SK-N-SH treated with all-trans-retinoic acid at 6 μM for 48 hours (cell line): ENCODE measurements at regions not wholly inside any gene's neighbourhood (a gene's known extent, or its start where the extent isn't known, plus 50 kb on each side); places are given as distances from the start of the nearest gene placed in this dataset.

Experiments
- ATAC-seq: fragments of 200-7000 bp; cut with Tn5 transposase; 3 replicates; pipeline ENCODE4 v1.9.1; 2020; ENCODE audit warnings: mild to moderate bottlenecking, moderate library complexity
- ARNTL ChIP-seq: fragments of 450-650 bp; formaldehyde crosslinking; IDR thresholded peaks from 2 replicates; pipeline ENCODE4 v1.5.0; 2020; ENCODE audit warnings: low read depth, mild to moderate bottlenecking, moderate library complexity, borderline replicate concordance
- BACH2 ChIP-seq: fragments of 250-450 bp; sonication (Bioruptor Pico); IDR thresholded peaks from 2 replicates; pipeline ENCODE4 v1.9.0; 2021; ENCODE audit warnings: mild to moderate bottlenecking, borderline replicate concordance
- CSDC2 ChIP-seq: fragments of 250-450 bp; sonication (Bioruptor Pico); IDR thresholded peaks from 2 replicates; pipeline ENCODE4 v1.5.0; 2020; ENCODE audit warnings: mild to moderate bottlenecking, moderate library complexity
- ESRRG ChIP-seq: fragments of 250-450 bp; sonication (Bioruptor Pico); IDR thresholded peaks from 2 replicates; pipeline ENCODE4 v1.6.1; 2021; ENCODE audit warnings: mild to moderate bottlenecking
- GLIS3 ChIP-seq: fragments of 250-450 bp; sonication (Bioruptor Pico); IDR thresholded peaks from 2 replicates; pipeline ENCODE4 v1.5.0; 2020; ENCODE audit warnings: mild to moderate bottlenecking, moderate library complexity
- ISL1 ChIP-seq: fragments of 250-450 bp; sonication (Bioruptor Pico); IDR thresholded peaks from 2 replicates; pipeline ENCODE4 v2.1.2; 2022; ENCODE audit warnings: mild to moderate bottlenecking, moderate library complexity
- PPARA ChIP-seq: fragments of 250-450 bp; sonication (Bioruptor Pico); IDR thresholded peaks from 2 replicates; pipeline ENCODE4 v1.5.0; 2020; ENCODE audit warnings: mild to moderate bottlenecking, borderline replicate concordance
- SNAI2 ChIP-seq: fragments of 250-450 bp; sonication (Bioruptor Pico); IDR thresholded peaks from 2 replicates; pipeline ENCODE4 v1.5.0; 2020; ENCODE audit warnings: mild to moderate bottlenecking, moderate library complexity
- TCF4 ChIP-seq: fragments of 250-450 bp; sonication (Bioruptor Pico); IDR thresholded peaks from 2 replicates; pipeline ENCODE4 v1.8.0; 2021; ENCODE audit warnings: mild to moderate bottlenecking, moderate library complexity, borderline replicate concordance
- TOX ChIP-seq: fragments of 250-450 bp; sonication (Bioruptor Pico); IDR thresholded peaks from 2 replicates; pipeline ENCODE4 v1.8.0; 2021; ENCODE audit warnings: mild to moderate bottlenecking, moderate library complexity, borderline replicate concordance
- ZC3H10 ChIP-seq: fragments of 250-450 bp; sonication (Bioruptor Pico); IDR thresholded peaks from 2 replicates; pipeline ENCODE4 v1.5.1; 2021; ENCODE audit warnings: mild to moderate bottlenecking, moderate library complexity
- ZFP3 ChIP-seq: fragments of 250-450 bp; sonication (Bioruptor Pico); IDR thresholded peaks from 2 replicates; pipeline ENCODE4 v1.5.0; 2020; ENCODE audit warnings: mild to moderate bottlenecking, moderate library complexity
- ZFP30 ChIP-seq: fragments of 450-650 bp; formaldehyde crosslinking; IDR thresholded peaks from 2 replicates; pipeline ENCODE4 v1.5.0; 2022; ENCODE audit warnings: mild to moderate bottlenecking, moderate library complexity
- ZNF565 ChIP-seq: fragments of 450-650 bp; formaldehyde crosslinking; conservative IDR thresholded peaks from 2 replicates; pipeline ENCODE4 v1.5.0; 2020; ENCODE audit warnings: low read depth, mild to moderate bottlenecking, moderate library complexity
- ZNF70 ChIP-seq: fragments of 450-650 bp; formaldehyde crosslinking; IDR thresholded peaks from 2 replicates; pipeline ENCODE4 v1.5.0; 2020; ENCODE audit warnings: mild to moderate bottlenecking, moderate library complexity
- ZNF8 ChIP-seq: fragments of 450-650 bp; formaldehyde crosslinking; IDR thresholded peaks from 2 replicates; pipeline ENCODE4 v1.5.0; 2020; ENCODE audit warnings: mild to moderate bottlenecking, moderate library complexity
- TF ChIP-seq, protein P1 (sequence below): fragments of 250-450 bp; sonication (Bioruptor Pico); IDR thresholded peaks from 2 replicates; pipeline ENCODE4 v1.8.0; 2020; ENCODE audit warnings: mild to moderate bottlenecking, moderate library complexity, borderline replicate concordance
- TF ChIP-seq, protein P2 (sequence below): fragments of 250-450 bp; sonication (Bioruptor Pico); IDR thresholded peaks from 2 replicates; pipeline ENCODE4 v1.8.0; 2021; ENCODE audit warnings: low read depth, mild to moderate bottlenecking, moderate library complexity, borderline replicate concordance
- TF ChIP-seq, protein P3 (sequence below): fragments of 250-450 bp; sonication (Bioruptor Pico); IDR thresholded peaks from 2 replicates; pipeline ENCODE4 v1.5.1; 2021; ENCODE audit warnings: mild to moderate bottlenecking, moderate library complexity
- TF ChIP-seq, protein P4 (sequence below): fragments of 250-450 bp; sonication (Bioruptor Pico); IDR thresholded peaks from 2 replicates; pipeline ENCODE4 v1.5.1; 2020; ENCODE audit warnings: low read depth, mild to moderate bottlenecking, moderate library complexity

DNA sequence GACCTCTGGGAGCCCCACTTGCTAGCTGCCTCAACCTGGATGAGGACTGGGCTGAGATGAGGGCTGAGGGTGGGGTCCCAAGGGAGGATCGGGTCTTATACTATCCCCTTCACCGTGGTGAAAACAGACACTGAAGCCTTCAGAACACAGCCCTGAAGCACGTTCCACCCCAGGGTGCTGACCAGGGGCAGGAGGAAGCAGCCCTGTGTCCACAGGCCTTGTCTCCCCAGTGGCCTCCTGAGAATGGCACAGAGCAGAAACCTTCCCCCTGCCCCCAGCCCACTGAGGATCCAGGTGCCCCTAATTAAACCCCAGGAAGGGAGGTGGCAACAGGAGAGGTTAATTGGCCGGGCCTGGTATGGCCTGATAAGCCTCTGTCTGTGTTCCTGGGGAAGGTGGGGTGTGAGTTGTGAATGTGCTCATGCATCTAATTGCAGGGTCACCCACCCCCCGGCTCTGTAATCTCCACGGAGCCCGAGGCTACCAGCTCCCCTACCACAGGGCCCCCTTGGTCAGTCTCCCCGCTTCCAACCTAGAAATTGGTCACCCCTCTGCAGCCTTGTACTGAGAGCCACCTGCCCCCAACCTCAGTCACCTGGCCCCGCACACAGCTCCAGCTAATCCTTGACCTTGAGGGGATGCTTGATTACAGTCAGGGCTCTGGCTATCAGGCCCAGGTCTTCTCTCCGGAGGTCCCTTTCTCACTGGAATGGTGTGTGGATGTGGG lies 159.0 kb upstream of the UNC5B start:
- TF ChIP-seq SNAI2 (CRISPR knock-in tag) (no peak), BACH2 (CRISPR knock-in tag) (no peak), ZFP3 (no peak), ZC3H10 (CRISPR knock-in tag) (no peak)
- TF ChIP-seq, protein P1, sequence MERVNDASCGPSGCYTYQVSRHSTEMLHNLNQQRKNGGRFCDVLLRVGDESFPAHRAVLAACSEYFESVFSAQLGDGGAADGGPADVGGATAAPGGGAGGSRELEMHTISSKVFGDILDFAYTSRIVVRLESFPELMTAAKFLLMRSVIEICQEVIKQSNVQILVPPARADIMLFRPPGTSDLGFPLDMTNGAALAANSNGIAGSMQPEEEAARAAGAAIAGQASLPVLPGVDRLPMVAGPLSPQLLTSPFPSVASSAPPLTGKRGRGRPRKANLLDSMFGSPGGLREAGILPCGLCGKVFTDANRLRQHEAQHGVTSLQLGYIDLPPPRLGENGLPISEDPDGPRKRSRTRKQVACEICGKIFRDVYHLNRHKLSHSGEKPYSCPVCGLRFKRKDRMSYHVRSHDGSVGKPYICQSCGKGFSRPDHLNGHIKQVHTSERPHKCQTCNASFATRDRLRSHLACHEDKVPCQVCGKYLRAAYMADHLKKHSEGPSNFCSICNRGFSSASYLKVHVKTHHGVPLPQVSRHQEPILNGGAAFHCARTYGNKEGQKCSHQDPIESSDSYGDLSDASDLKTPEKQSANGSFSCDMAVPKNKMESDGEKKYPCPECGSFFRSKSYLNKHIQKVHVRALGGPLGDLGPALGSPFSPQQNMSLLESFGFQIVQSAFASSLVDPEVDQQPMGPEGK (CRISPR knock-in tag), result no peak
- TF ChIP-seq, protein P2, sequence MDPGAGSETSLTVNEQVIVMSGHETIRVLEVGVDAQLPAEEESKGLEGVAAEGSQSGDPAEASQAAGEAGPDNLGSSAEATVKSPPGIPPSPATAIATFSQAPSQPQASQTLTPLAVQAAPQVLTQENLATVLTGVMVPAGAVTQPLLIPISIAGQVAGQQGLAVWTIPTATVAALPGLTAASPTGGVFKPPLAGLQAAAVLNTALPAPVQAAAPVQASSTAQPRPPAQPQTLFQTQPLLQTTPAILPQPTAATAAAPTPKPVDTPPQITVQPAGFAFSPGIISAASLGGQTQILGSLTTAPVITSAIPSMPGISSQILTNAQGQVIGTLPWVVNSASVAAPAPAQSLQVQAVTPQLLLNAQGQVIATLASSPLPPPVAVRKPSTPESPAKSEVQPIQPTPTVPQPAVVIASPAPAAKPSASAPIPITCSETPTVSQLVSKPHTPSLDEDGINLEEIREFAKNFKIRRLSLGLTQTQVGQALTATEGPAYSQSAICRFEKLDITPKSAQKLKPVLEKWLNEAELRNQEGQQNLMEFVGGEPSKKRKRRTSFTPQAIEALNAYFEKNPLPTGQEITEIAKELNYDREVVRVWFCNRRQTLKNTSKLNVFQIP, result no peak
- no peak for ATAC-seq

DNA sequence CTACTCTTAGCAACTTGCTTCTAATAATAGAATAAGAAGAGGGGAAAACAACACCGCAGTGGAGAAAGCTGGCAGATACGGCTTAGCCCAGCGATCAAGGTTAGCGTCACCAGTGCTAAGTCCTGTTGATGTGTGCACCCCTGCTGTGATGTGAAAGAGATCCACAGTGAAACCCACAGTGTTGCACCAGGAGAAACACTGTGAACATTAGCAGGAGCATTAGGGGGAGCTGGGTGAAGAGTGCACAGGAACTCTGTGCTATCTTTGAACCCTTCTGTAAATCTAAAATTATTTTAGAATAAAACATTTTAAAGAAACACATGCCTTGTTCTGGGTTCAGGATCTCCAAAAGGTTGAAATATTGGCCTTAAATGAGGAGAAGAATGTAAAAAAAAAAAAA lies 154.1 kb upstream of the UNC5B start:
- TF ChIP-seq CSDC2 (CRISPR knock-in tag) (no peak), ZC3H10 (CRISPR knock-in tag) (no peak), TCF4 (no peak), ISL1 (CRISPR knock-in tag) (no peak), ZFP30 (no peak), SNAI2 (CRISPR knock-in tag) (no peak), BACH2 (CRISPR knock-in tag) (no peak), ARNTL (CRISPR knock-in tag) (no peak), PPARA (CRISPR knock-in tag) (no peak), ZFP3 (no peak), TOX (CRISPR knock-in tag) (no peak), ESRRG (CRISPR knock-in tag) (no peak), ZNF8 (CRISPR knock-in tag) (no peak), ZNF70 (no peak)
- TF ChIP-seq, protein P3, sequence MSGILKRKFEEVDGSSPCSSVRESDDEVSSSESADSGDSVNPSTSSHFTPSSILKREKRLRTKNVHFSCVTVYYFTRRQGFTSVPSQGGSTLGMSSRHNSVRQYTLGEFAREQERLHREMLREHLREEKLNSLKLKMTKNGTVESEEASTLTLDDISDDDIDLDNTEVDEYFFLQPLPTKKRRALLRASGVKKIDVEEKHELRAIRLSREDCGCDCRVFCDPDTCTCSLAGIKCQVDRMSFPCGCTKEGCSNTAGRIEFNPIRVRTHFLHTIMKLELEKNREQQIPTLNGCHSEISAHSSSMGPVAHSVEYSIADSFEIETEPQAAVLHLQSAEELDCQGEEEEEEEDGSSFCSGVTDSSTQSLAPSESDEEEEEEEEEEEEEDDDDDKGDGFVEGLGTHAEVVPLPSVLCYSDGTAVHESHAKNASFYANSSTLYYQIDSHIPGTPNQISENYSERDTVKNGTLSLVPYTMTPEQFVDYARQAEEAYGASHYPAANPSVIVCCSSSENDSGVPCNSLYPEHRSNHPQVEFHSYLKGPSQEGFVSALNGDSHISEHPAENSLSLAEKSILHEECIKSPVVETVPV (CRISPR knock-in tag), result no peak
- TF ChIP-seq, protein P4, sequence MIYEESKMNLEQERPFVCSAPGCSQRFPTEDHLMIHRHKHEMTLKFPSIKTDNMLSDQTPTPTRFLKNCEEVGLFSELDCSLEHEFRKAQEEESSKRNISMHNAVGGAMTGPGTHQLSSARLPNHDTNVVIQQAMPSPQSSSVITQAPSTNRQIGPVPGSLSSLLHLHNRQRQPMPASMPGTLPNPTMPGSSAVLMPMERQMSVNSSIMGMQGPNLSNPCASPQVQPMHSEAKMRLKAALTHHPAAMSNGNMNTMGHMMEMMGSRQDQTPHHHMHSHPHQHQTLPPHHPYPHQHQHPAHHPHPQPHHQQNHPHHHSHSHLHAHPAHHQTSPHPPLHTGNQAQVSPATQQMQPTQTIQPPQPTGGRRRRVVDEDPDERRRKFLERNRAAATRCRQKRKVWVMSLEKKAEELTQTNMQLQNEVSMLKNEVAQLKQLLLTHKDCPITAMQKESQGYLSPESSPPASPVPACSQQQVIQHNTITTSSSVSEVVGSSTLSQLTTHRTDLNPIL (CRISPR knock-in tag), result no peak
- TF ChIP-seq, protein P1 (CRISPR knock-in tag), result no peak
- TF ChIP-seq, all 23 proteins: peak for 0
- no peak for ATAC-seq

DNA sequence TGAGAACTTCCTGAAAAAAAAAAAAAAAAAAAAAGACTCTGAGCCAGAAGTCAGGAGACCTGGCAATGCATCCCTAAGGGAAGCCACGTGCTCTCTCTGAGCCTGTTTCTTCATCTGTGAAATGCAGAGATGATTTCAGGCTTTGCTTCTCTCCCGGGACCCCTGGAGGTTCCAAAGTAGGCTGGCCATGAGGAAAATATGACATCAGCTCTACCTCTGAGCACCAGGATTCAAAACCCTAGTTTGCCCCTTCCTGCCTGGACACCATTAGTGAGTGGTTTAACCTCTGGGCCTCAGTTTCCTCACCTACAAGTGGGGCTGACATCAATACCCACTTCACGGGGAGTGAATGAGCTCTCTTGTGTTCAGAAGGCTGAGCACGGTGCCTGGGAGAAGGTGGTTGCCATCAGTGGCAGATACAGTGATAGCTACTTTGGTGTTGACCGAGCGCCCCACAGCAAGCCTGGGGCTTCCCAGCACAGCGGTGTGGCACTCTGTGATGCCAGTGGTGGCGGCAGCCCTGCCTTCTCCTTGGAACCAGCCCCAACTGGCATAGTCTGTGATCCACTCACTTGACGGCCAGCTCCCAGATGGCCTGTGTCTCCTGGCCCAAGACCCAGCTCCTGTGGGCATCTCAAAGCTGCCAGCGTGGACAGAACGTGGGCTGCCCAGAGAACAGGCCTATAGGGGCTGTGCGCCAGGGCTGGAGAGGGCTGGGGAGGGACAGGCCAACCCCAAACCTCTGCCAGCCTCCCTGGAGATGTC lies 153.1 kb upstream of the UNC5B start:
- TF ChIP-seq ZNF70, result no peak
- TF ChIP-seq PPARA (CRISPR knock-in tag), result no peak
- no peak for TF ChIP-seq ZNF8 (CRISPR knock-in tag)
- TF ChIP-seq, protein P1 (CRISPR knock-in tag), result no peak
- no peak for TF ChIP-seq CSDC2 (CRISPR knock-in tag)
- TF ChIP-seq ZFP3, result no peak
- TF ChIP-seq GLIS3 (CRISPR knock-in tag), result no peak
- no peak for TF ChIP-seq ESRRG (CRISPR knock-in tag)
- no peak for TF ChIP-seq ZNF565 (CRISPR knock-in tag)
- ATAC-seq, result no peak
